ENCODE measurements at regions not wholly inside any gene's neighbourhood (a gene's known extent, or its start where the extent isn't known, plus 50 kb on each side); places are given as distances from the start of the nearest gene placed in this dataset.

DNA sequence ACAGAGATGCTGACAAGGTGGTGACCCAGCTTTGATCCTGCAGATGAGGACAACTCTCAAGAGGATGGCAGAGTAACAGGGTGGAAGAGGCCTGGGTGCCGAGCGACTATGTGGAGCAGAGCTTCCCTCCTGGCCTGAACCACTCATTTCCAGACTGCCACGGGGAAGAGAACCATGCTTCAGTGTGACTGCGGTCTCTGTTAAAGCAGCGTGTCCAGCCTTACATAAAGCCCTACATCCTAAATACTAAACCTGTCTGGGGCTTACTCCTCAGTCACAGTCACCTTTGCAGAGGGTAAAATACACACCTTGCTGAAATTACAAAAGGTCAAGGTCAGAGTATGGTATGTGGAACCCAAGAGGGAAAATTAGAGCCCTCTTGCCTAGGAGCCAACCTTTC is 312.9 kb downstream of the CDC5L start:
- no peak for DNase-seq
- H4K20me1 ChIP-seq (ENCODE audit: control insufficient read depth, insufficient read depth, insufficient read length), result no peaks in the 10 kb centered on the region
- peaks cover 2% of the 10 kb centered on the region; the same call in 1 of the 2 replicates for H3K4me1 ChIP-seq (ENCODE audit: insufficient read depth, low read length)
- no peaks in the 10 kb centered on the region for H3K27me3 ChIP-seq (ENCODE audit: insufficient read depth, low read length)
- no peaks in the 10 kb centered on the region for H3K9me3 Mint-ChIP-seq
- no peak overlapping the region for H2BK120ac ChIP-seq (ENCODE audit: low read depth, low read length, poor library complexity, severe bottlenecking)
- no peak overlapping the region for H3K14ac ChIP-seq (ENCODE audit: insufficient read depth, low read length)
- no peak overlapping the region for H3K4me3 Mint-ChIP-seq
- no peak overlapping the region for H2BK5ac ChIP-seq (ENCODE audit: insufficient read length, low read length)
- H3K79me2 ChIP-seq (ENCODE audit: insufficient read depth, low read length), result no peaks in the 10 kb centered on the region
- no peak overlapping the region for H2BK12ac ChIP-seq (ENCODE audit: insufficient read length, low read depth, low read length)
- H4K91ac ChIP-seq (ENCODE audit: insufficient read length, low read depth, low read length), result no peak overlapping the region
- no CpG with 5 or more reads among the region's 5 CpGs for WGBS (ENCODE audit: extremely low coverage, insufficient read length, low lambda C conversion rate)
- no peak overlapping the region for H2BK20ac ChIP-seq (ENCODE audit: low read depth, low read length, poor library complexity, severe bottlenecking)
- no peak overlapping the region for H3K23ac ChIP-seq (ENCODE audit: insufficient read length, low read depth, low read length)
- H3K27ac ChIP-seq (ENCODE audit: insufficient read length, low read depth, low read length), result no peak overlapping the region
- H3K4ac ChIP-seq (ENCODE audit: low read depth, low read length), result no peak overlapping the region
- no peak overlapping the region for H2AK5ac ChIP-seq (ENCODE audit: insufficient read length, low read length)
- peaks cover 9% of the 10 kb centered on the region for H3K27me3 Mint-ChIP-seq (ENCODE audit: low read depth)
- no peaks in the 10 kb centered on the region for H3K9me3 ChIP-seq (ENCODE audit: control insufficient read depth, low read depth, low read length)
- H3T11ph ChIP-seq (ENCODE audit: low read length), result no peak overlapping the region
- no peaks in the 10 kb centered on the region for H3K36me3 Mint-ChIP-seq (ENCODE audit: insufficient read depth in 1 of 3, low read depth in 3 of 3)
- TF ChIP-seq, protein P1, sequence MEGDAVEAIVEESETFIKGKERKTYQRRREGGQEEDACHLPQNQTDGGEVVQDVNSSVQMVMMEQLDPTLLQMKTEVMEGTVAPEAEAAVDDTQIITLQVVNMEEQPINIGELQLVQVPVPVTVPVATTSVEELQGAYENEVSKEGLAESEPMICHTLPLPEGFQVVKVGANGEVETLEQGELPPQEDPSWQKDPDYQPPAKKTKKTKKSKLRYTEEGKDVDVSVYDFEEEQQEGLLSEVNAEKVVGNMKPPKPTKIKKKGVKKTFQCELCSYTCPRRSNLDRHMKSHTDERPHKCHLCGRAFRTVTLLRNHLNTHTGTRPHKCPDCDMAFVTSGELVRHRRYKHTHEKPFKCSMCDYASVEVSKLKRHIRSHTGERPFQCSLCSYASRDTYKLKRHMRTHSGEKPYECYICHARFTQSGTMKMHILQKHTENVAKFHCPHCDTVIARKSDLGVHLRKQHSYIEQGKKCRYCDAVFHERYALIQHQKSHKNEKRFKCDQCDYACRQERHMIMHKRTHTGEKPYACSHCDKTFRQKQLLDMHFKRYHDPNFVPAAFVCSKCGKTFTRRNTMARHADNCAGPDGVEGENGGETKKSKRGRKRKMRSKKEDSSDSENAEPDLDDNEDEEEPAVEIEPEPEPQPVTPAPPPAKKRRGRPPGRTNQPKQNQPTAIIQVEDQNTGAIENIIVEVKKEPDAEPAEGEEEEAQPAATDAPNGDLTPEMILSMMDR (conservative IDR thresholded peaks at IDR 0.05), result no peak
- H3K56ac ChIP-seq (ENCODE audit: insufficient read length, low read depth, low read length), result no peak overlapping the region
- H3K23me2 ChIP-seq (ENCODE audit: insufficient read length, low read depth, low read length, poor library complexity, severe bottlenecking), result no peaks in the 10 kb centered on the region
- no peak overlapping the region for H3K18ac ChIP-seq (ENCODE audit: insufficient read length, low read depth, low read length)
- H2BK15ac ChIP-seq (ENCODE audit: low read depth, low read length), result no peak overlapping the region
- no peak overlapping the region for H3K27ac Mint-ChIP-seq
- H3K4me2 ChIP-seq (ENCODE audit: insufficient read depth, insufficient read length, low read length), result no peak overlapping the region
- no peak overlapping the region for H4K5ac ChIP-seq (ENCODE audit: insufficient read length, low read depth, low read length)
- H4K8ac ChIP-seq (replicated peaks; ENCODE audit: insufficient read length, low read depth, low read length), result no peak overlapping the region
- no peak overlapping the region for H2AFZ ChIP-seq (ENCODE audit: low read length)
- no peak overlapping the region for H3K9ac ChIP-seq (ENCODE audit: extremely low read depth, insufficient read length, low read length)
- no peaks in the 10 kb centered on the region for H3K79me1 ChIP-seq (ENCODE audit: insufficient read depth, low read depth, low read length, poor library complexity, severe bottlenecking)
- peaks cover 18 to 21% of the 10 kb centered on the region in 2 experiments for H3K4me1 Mint-ChIP-seq

Data from H9 (cell line).